Tongue (tissue), 1 donor: ENCODE measurements at regions not wholly inside any gene's neighbourhood (a gene's known extent, or its start where the extent isn't known, plus 50 kb on each side); places are given as distances from the start of the nearest gene placed in this dataset.
"Not testable (repeated sequence)": the region's sequence is repeated elsewhere in the genome, so short reads cannot be mapped to it uniquely, and the experiment has no call there.

Source experiments
- DNase-seq: peaks from one replicate; pipeline ENCODE4 v3.0.0-alpha.2; 2015

DNA sequence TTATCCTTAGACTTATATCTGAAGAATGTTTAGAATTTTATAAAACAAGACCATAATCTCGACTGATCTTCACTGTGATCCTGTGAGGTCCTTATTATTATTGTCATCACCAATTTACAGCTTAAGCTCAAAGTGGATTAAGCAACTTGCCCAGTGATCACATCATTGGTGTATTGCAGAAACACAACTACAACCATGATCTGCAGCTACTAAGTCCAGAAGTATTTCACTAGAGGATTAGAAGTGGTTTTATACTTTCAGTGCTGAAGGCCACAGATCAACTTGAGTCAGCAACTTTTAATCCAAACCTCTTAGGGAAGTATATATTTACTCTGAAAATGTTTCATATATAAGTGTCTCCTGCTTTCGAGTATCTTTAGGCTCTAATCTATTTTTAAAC lies 624.3 kb upstream of the SOX9 start:
- DNase-seq: no peak

DNA sequence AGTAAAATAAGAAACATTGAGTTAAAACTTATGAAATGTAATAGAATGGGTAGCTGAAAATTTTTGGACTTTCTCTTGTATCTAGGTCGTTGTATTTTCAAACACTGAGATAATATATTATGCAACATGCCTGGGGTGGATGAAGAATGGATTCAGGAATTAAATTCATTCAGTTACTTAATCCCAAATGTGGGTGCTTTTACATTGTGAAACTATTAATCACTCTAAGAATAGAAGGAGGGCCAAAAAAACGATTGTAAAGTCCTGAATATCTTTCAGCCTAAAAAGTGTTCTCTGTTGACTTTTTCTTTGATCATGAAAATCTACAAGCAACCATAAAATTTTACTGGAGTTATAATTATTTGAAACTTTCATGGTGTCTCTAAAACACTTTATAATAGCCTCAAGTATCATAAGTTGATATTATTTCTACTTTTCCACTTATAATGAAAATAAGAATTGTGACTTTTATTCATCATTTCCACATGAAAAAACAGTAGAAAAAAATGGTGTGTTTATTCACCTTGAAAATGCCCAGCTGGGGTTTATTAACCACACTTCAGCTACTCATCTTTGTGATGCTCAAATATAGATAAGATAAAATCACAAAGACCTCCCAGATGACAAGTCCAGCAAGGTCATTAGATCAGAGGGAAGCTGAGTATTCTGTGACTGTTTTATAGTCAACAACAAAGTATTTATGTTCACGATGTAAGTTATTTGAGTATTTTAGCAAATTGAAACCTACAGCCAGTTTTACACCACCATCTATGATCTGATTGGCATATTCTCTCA lies 619.9 kb upstream of the SOX9 start:
- DNase-seq: no peak

DNA sequence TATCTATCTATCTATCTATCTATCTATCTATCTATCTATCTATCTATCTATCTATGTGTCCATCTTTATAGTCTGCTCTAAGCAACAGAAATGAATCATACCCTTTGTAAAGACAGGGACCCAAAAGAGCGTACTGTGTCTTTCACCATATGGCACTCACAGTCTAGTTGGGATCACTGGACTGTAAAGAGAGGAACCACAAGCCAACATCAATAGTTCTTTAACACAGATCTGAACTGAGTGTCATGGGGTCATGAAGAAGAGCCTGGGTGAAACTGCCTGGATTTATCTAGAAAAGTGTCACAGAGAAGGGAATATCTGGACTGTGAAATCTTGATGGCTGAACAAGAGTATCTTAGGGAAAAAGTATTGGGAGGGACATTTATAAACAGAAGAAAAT lies 619.1 kb upstream of the SOX9 start:
- no peak for DNase-seq

DNA sequence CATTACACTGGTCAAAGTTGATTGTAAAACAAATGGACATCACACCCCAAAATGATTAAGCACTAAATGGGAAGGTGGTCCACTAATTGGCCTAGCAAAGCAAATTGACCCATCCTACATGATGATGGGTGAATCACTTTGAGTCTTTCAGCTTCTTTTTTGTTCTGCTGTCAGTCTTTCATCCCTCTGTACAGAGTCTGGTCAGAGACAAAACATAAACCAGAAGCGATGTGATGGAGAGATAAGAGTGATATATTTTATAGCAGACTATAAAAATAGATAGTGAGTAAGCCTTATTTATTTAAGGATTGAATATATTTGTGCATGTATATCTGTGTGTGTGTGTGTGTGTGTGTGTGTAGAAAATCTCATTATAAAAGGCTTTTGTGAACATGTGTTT lies 618.4 kb upstream of the SOX9 start:
- no peak for DNase-seq

DNA sequence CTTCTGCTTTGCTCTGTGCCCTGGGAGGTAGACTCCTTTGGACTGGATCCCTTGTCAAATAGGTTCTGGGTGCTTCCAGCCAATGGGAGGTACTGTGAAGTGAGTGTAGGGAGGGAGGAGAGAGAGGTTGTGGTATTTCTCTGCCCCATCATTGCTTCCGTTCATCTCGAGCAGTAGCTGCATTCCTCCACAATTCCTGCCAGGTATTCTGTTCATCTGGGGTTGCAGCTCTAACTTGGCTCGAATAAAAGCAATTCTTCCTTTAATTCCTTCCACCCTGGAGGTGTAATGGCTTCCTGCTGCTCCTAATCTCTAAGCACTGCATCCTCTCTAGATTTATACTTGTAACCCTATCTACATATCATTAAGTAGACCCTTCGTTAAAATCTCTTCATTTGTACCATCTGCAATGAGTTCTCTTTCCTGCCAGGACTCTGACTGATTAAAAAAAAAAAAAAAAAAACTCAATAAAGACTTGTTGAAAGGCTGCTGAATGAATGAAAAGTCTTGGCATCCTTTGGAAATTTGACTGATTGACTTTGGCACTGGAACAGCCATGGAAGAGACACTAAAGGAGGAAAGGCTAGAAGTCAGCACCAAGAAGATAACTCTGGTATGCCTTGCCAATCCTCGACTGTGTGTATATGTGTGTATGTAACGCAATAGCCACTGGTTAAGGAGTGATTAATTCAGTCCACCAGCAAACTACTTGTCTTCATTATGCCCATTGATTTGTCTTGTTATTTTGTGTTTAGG lies 616.9 kb upstream of the SOX9 start:
- DNase-seq: no peak

DNA sequence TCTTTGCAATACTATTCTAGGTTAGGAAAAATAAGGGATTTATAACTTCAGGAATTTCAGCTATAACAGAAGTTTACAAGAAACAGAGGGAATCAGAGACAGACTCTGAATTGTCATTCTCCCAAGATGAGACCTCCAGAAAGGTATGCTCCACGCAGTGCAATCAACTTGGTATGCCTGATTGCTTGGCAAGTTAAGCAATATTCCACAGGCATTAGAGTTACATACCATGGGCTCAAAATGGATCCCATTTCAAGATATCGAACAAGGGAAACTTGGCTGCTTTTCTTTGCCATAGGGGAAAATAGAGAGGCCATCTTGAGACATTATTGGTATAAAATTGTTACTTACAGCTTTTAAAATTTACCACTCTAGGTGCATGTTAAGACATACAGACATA lies 615.6 kb upstream of the SOX9 start:
- no peak for DNase-seq

DNA sequence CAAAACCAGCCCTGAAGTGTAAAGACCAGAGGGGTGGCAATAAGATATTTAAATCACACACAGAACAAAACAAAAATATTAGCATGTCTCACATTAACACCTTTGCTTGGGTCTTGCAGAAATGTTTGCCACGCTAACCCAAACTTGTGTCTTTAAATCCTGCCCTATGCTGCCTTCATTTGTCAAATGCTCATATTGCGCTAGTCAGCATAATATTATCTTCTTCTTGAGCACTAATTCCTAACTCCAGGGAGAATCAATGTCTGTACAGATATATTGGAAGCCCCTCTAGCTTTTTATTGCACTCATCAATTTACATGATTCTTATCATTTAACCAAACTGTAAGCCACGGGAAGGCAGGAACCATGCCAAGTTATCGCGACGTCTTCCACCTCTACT lies 614.8 kb upstream of the SOX9 start:
- no peak for DNase-seq

DNA sequence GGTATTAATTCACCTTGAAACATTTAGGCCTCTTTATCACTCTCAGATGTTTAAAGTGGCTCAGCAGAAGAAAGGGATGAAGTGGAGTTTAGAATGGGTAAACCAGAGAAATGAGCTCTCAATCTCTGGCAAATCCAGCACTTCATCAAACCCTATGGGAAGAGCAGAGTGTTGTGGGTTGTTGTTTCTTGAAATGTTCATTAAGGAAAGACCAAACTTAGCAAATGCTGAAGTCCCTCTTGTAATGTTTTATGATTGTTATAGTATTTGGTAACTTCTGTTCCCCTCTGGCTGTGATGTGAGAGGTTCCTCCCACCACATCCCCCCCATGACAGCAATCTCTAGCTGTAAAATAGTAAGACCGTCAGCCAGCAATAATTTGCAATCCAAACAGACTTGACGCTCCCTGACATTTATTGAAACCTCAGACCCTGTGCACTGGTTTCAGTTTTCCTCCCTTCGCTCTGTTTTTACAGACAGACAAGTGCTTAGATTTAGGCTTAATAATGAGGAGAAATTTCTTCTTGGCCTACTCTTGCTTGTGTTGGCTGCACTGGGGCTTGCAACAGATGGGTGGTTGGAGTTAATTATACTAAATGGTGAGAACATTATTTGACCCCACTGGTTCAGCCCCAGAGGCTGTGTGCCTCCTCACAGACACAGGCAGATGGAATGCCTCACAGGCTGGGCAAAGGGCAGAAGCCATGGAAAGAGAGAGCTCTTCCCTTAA lies 609.4 kb upstream of the SOX9 start:
- no peak for DNase-seq

DNA sequence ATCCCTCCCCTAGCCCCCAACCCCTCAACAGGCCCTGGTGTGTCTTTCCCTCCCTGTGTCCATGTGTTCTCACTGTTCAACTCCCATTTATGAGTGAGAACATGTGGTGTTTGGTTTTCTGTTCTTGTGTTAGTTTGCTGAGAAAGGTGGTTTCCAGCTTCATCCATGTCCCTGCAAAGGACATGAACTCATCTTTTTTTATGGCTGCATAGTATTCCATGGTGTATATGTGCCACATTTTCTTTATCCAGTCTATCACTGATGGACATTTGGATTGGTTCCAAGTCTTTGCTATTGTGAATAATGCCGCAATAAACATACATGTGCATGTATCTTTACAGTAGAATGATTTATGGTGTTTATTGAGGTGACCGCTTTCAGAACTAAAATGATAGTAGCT lies 607.1 kb upstream of the SOX9 start:
- DNase-seq: not testable (repeated sequence)

DNA sequence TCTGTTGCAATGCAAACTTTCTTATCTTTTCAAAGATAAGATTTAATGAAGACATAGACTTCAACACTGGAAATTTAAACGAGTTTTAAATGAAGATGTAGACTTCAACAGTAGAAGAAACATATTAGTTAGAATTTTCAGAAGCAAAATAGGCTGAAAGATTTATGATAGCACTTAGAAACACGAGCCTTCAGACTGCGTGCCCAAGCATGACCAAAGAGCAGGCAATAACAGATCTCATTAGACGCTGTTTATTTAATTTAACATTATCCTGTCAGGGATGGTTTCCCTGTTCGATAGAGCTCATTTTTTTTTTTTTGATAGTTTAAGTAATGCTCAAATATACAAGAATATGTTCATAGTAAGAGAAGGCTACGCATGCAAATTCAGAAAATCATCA lies 604.7 kb upstream of the SOX9 start:
- DNase-seq: no peak

DNA sequence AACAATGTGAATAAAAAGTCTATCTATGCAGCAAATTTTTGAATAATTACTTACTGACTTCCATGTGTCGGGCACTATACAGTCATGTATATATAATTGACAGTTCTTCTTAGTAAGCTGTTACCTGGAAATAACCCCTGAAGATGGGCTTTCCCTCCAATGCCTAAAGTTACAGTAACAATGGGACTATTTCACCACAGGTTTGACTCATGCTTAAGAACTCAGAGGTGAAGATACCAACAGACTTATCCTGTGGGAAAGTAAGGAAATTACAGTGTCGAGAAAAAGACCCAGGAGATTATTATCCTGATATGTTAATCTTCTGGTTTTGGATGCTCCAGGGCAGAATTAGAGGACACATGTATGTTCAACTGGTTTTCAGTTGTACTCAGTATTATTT lies 601.5 kb upstream of the SOX9 start:
- DNase-seq: no peak

DNA sequence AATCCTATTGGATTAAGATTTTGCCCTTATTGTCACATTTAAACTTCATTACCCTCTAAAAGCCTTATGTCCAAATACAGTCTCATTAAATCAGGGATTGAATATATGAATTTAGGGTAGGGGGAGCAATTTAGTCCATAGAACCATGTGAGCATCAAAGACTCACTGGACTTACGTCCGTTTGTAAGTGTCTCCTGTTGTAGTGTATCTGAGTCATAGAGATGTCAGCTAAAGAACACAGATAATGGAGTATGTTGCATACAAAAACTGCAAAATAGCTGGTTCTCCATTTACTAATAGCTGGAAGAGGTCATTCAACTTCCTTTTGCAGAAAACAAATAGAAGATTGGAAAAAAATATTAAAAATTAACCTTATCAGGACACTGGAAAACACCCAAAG lies 599.1 kb upstream of the SOX9 start:
- no peak for DNase-seq

DNA sequence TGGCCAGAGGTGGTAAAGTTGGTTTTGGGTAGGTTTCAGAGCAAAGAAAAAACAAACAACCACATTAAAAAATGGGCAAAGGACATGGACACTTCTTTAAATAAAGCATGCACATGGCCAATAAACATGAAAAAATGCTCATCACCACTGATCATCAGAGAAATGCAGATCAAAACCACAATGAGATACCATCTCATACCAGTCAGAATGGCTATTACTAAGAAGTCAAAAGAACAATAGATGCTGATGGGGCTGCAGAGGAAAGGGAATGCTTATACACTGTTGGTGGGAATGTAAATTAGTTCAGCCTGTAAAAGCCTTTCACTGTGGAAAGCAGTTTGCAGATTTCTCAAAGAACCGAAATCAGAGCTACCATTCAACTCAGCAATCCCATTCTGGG lies 598.4 kb upstream of the SOX9 start:
- no peak for DNase-seq

DNA sequence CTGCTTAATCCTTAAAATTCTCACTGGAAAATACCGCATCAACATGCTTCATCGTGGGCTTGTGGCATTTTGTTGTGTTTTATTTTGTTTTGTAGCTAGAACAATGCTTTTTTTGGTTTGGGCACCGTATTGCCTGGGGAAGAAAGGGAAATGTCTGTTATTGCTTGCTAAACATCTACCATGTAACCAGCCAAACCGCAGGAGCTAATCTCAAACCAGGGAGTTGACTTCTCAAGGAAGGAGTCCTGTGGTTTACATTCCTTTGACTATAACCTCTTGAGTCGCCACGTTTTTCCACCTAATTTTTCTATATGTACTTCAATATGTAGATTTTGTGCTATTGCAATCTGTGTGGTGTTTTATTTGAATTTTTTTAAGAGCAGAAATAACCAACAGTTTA lies 593.5 kb upstream of the SOX9 start:
- no peak for DNase-seq

DNA sequence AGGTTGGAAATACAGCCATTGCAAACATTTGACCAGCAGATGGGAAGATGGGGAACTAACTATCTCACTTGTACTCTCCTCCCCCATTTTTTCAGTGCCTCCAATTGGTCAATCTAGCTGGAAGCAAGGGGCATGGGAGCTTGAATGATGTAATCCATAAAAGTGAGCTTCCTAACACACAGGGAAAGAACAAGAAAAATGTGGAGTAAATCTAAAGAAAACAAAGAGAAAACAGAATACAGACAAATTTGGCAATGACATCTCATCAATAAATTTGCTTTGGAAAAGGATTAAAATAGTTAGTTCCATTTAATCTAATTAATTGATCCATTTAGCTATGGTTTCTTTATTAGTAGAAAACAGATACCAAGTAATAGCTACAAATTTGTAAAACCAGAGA lies 592.6 kb upstream of the SOX9 start:
- DNase-seq: no peak

DNA sequence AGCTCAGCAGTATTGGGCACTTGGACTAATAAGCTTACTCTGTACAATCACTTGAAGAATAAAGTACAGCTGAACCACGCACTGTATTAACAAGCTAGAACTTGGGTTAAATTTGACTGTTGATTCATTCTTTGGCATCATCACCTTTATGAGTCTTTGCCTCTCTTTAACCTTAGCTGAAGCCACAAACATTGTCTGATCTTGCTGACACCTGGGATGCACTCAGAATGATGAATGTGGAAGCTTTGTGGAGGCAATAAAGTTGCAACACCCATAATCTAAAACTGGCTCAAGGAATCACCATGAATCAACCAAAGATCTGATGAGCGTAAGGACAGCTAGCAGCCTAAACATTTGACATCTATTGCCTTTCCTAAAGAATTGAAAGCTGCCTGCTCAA lies 590.6 kb upstream of the SOX9 start:
- no peak for DNase-seq

DNA sequence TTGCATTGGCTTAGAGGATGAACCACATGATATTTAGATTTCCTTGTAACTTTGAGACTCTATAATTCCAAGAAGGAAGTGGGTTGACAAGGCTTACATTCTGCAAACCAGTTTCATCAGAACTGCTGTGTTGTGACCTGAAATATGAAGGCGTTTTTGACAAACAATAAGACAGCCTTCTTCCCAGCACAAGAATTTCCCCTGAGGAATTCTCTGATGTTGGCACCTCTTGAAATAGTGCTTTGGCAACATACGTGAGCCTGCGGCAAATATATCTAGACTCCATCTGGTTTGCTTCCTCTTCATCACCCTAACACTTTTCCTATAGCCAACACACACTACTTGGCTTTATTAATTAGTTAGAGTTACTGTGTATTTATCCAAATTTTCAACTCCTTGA lies 585.5 kb upstream of the SOX9 start:
- no peak for DNase-seq

DNA sequence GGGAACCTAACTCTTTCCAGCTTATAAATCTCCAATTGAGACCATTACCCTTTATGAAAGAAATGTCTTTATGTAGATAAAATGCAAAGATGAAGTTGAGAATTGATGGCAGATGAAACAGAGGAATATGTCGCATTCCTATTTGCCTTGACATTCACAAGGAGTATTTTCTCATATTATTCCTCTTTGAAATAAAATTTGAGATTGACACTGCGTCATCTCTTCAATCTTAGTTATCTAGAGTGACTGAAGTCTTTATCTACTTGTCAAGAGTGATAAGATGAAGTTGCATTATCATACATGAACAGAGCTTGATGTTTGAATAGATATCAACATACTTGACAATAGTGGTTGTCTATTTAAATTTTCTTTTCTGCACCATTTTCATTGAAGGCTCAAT lies 574.4 kb upstream of the SOX9 start:
- DNase-seq: no peak

DNA sequence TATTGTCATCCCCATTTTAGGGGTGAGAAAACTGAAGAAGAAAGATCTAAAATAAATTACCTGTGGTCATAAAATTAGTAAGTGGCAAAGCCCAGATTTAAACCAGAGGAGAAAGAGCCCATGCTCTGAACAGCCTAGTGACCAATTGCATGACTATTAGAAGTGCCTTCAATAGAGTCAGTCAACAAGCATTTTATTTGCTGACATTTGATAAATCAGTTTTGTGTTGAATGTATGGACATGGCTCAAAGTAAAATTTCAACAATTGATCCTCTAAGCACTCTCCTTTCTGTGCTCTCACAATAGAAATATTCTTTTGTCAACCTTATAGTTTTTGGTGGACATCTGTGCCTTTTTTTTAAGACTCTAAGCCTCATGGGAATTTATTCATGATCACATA lies 572.9 kb upstream of the SOX9 start:
- DNase-seq: no peak

DNA sequence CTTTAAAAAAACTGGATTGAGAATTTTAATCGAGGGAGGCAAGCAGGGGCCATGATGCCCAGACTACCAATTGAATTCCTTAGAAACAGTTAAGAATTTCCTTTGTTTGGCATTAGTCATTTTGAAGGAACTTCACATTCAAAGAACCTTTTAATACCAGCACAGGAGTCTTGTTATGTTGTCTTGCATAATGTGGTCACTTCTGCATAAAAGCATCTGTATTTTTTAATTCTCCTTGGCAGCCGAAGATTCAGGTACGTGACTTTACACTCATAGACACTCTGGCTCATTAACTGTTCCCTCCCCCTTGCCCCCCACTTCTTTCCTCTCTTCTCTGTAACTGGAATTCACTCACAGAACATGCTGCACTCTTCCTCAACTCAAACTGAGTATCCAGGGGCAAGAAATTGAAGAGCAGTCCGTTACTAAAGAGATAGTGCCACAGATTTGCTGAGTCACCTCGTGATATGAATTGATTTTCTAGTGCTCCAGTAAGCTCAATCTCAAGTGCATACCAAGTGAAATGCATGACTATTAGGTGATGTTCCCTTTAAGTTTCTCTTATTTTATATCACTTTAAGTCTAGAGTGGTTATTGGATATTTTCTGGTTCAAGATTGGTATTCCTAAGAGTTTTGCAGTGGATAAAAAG lies 572.2 kb upstream of the SOX9 start:
- no peak for DNase-seq

DNA sequence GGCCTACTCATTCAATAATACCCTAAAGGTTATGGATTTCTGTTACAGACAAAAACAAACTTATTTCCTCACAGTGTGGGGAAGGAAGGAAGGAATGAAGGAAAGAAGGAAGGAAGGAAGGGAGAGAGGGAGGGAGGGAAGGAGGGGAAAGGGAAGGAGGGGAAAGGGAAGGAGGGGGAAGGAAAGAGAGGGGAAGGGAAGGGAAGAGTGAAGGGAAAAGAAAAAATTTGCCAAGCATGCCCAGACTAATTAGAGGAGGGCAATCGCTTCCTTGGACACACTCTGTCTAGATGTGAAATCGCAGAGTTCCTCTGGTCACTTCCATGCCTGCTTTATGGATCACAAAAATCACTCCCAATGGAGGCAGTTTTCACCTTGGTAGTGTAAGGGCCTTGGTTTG lies 570.1 kb upstream of the SOX9 start:
- no peak for DNase-seq

DNA sequence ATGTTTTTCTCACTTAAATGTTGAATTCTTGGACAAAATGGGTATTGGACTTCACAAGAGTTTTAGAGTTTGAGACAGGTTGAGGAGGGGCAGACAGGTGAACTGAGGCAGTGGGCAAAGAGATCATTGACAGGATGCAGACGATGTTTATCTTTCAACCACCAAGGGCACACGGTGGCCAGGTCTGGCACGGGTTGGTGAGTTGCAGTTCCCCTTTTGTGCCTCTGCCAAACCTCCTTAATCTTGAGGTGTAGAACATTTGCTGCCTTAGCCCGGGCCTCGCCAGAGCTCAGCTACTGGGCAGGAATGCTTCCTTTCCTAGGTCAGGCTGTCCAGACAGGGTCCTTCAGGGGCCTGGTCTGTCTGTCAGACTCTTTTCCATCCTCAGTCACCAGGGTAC lies 567.4 kb upstream of the SOX9 start:
- DNase-seq: no peak

DNA sequence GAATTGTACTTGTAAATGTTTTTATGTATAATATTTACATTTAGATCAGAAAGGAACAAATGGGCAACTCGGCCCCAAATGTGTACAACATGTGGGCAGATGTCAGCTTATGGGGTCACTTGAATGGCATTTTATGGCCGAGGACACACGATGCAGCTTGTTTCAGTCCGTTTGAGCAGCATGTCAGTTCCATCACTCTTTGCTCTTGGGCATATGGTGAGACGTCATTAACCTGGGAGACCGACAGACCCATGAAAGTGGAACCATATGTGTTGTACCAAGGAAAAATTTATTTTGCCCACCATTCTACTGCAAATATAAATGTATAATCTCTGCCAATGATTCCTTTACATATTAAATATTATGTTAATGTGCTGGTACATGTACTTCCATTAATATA lies 561.9 kb upstream of the SOX9 start:
- DNase-seq: no peak
